Activated naive CD4-positive, alpha-beta T cell treated with anti-CD3 and anti-CD28 coated beads, Interleukin-2, amount 50 U/mL, for 72 hours (primary cell): ENCODE measurements at regions not wholly inside any gene's neighbourhood (a gene's known extent, or its start where the extent isn't known, plus 50 kb on each side); places are given as distances from the start of the nearest gene placed in this dataset.

ENCODE experiments used
- ATAC-seq, 2 donors: fragments of 150-1000 bp; cut with Tn5 transposase; 2 replicates each; pipeline ENCODE4 v1.10.0; 2021; ENCODE audit warnings: mild to moderate bottlenecking in 2 of 2, moderate library complexity in 2 of 2
- DNase-seq, 2 donors: peaks; one replicate each; pipeline ENCODE4 v3.0.0; 2021 to 2022; ENCODE audit warnings: low spot score in 2 of 2
- H3K27ac Mint-ChIP-seq, 2 donors: one replicate each; pipeline ENCODE4 v1.8.0; 2022; ENCODE audit warnings: mild to moderate bottlenecking in 2 of 2, mixed read lengths in 2 of 2
- H3K36me3 Mint-ChIP-seq, 2 donors: one replicate each; pipeline ENCODE4 v1.8.0; 2022; ENCODE audit warnings: mixed read lengths in 2 of 2
- H3K9me3 Mint-ChIP-seq, 2 donors: one replicate each; pipeline ENCODE4 v1.8.0; 2022; ENCODE audit warnings: mixed read lengths in 2 of 2

DNA sequence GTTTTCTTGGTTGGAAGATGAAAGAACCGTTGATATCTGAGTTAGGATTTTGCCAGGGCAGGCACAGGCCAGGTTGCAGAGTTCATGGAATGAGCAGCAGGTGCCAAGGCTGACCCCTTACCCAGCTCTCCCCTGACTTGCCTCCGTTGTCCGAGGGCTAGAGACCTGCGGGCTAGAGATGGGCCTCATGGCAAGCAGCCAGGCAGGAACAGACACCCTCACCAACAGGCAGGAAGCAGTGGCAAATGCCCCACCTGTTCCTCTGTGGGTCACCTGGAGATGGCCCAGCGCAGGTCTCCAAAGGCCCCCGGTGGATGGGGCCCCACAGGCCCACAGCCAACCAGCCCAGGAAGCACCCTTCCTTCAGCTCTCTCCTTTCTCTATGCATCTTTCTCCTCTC, 186.7 kb upstream of the PMEPA1 start:
- Mint-ChIP-seq H3K36me3 (no peaks in the 10 kb centered on the region), H3K9me3 (no peaks in the 10 kb centered on the region), H3K27ac (no peak overlapping the region)
- ATAC-seq (no peak), DNase-seq (peak in 1 of 2 donors; percentile 45)

DNA sequence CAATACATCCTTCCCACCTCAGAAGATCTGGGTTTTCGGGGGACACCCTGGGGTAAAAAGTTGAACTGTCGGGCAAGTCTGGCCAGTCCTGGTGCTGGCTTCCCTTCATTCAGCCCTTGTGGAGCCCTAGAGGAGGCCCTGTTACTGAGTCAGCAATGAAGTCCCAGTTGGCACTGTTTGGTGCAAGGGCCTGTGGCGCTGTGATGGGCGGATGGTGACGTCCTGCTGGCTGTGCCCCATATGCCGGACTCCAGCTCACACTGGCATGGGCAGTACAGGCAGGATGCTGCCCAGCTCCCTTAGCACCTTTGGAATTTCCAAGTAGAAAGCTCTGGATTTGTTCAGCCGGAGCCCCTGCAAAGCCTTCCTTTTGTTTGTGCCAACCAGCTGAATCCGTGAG, 186.2 kb upstream of the PMEPA1 start:
- Mint-ChIP-seq H3K9me3 (no peaks in the 10 kb centered on the region), H3K36me3 (no peaks in the 10 kb centered on the region), H3K27ac (no peak overlapping the region)
- DNase-seq = peak in 1 of 2 donors; percentile 34
- ATAC-seq = no peak

DNA sequence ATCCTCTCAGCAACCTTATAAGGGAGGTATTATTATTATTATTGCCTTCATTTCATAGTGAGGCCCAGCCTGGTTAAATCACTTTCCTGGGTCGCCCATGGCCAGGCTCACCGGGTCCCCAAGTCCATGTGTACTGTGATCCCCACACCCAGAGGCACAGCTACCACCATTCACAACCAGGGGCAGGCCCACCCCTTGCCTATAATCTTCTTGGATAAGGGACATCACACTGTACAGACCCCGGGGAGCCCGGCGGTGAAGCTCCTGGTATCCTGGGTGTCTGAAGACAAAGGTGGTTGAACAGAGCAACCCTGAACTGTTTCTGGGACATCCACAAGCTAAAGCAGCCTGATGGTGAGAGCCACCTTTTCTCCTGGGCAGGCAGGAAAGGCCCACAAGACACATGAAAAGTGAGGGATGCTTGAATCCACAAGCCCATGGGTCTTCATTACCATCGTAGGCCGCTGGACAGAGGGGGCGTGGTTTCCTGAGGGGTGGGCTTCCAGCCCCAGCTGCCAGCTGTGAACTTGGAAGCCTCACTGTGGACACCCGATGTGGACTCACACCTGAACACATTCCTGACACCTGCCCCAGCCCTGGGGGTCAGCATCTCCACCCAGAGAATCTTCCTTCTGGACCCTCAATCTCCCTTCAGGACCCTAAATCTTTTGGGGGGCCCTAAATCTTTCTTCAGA, 185.5 kb upstream of the PMEPA1 start:
- DNase-seq = peak in 1 of 2 donors; percentile 48
- Mint-ChIP-seq H3K27ac (no peak overlapping the region), H3K36me3 (no peaks in the 10 kb centered on the region), H3K9me3 (no peaks in the 10 kb centered on the region)
- ATAC-seq = no peak

DNA sequence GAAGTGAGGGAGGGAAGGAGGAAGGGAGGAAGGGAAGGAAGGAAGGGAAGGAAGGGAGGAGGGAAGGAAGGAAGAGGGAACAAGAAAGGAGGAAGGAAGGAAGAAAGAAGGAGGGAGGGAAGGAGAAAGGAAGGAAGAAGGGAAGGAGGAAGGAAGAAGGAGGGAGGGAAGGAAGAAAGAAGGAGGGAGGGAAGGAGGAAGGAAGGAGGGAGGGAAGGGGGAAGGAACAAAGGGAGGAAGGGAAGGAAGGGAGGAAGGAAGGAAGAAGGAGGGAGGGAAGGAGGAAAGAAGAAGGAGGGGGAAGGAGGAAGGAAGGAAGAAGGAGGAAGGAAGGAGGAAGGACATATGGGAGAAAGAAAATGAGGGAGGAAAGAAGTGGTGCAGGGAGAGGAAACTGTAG, 184.7 kb upstream of the PMEPA1 start:
- DNase-seq = no peak
- Mint-ChIP-seq H3K36me3 (no peaks in the 10 kb centered on the region), H3K9me3 (no peaks in the 10 kb centered on the region), H3K27ac (no peak overlapping the region)
- ATAC-seq = no peak

DNA sequence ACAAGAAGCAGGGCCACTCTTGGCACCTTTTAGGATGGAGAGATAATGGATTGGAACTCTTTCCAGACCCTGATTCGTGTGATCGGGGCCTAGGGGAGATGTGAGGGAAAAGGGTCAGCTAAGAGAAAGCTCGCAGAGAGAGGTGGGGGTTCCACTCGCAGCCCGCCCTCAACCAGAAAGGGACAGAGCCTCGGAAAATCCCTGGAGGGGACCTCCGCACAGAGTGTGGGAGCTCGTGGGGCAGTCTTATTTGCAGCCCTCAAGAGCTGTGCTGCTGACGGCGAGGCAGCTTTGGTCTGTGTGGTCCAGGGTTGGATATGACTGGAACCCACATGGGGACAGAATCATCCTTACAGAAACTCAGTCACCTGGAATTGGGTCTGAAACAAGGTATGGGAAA, 184.3 kb upstream of the PMEPA1 start:
- no peaks in the 10 kb centered on the region for H3K9me3 Mint-ChIP-seq
- no peaks in the 10 kb centered on the region for H3K36me3 Mint-ChIP-seq

DNA sequence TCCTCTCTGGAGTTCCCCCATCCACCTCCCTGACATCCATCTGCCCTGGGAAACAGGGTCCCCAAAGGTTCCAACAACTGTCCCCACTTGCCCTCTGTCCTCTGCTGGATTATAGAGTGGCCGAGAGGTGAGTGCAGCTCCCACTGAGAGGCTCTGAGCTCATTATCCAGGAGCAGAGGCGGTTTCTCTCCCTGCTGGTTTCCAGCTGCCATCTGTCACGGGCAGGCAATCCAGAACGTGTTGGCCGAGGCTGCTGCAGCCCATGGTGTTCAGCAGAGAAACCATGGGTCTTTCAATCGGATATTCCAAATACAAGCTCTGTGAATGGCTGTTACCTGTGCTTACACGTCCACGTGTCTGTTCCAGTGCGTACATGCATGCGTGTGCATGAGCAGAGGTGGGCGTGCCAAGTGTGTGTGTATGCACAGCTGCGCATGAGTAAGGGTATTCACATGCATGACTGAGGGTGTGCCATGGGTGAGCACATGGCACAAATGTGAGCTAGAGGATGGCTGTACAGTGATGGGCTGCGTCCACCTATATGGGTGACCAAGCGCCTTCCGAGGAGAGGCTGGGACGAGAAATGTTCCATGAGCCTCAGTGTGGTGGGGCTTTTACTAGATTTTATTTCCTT, 183.7 kb upstream of the PMEPA1 start:
- Mint-ChIP-seq H3K36me3 (no peaks in the 10 kb centered on the region), H3K27ac (no peak overlapping the region), H3K9me3 (peaks cover 0 to under 1% of the 10 kb centered on the region in 2 donors)
- DNase-seq (peak in 1 of 2 donors; percentile 21), ATAC-seq (no peak)

More for the DNA sequence above, 184.3 kb upstream of the PMEPA1 start:
- no peak overlapping the region for H3K27ac Mint-ChIP-seq
- DNase-seq (peak in 1 of 2 donors; percentile 7), ATAC-seq (no peak)

DNA sequence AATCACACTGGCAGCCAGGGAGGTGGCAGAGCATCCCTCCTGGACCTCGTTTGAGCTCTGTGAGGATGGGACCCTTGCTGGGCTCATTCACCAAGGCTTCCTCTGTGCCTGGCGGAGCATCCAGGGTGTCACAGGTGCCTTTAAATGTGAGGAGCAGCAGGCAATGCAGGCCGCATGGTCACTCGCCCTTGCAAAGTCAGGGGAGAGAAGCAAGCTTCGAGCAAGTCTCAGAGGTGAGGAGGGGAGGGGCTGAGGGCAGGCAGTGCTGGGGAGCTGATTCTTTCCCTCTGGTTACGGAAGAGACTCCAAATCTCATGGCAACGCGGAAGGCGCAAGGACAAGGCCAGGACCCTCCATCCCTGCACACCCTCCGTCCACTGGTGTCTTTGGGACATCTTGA, 182.7 kb upstream of the PMEPA1 start:
- Mint-ChIP-seq H3K36me3 (no peaks in the 10 kb centered on the region), H3K9me3 (peaks cover 0 to 5% of the 10 kb centered on the region in 2 donors), H3K27ac (no peak overlapping the region)
- DNase-seq (peak in 1 of 2 donors; percentile 30), ATAC-seq (no peak)

DNA sequence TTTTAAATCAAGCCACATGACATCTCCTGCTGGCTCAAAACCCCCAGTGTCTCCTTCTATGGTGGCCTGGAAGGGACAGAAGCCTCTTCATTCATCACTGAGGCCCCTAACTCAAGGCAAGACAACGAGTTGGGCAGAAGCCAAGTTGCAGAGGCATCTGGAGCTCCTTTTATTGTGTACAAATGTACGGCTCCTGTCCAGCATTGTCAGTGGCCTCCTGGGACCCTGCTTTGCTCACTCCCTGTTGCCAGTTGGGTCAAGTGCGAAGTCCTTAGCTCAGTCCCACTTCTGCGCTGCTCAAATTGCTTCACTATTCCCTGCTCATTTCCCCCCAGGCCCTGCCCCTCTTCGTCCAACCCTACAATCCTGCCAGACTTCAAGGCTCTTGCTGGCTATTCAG, 181.2 kb upstream of the PMEPA1 start:
- Mint-ChIP-seq H3K36me3 (no peaks in the 10 kb centered on the region), H3K27ac (no peak overlapping the region), H3K9me3 (peaks cover 0 to 5% of the 10 kb centered on the region in 2 donors)
- ATAC-seq = no peak
- peak in 1 of 2 donors; percentile 6 for DNase-seq

DNA sequence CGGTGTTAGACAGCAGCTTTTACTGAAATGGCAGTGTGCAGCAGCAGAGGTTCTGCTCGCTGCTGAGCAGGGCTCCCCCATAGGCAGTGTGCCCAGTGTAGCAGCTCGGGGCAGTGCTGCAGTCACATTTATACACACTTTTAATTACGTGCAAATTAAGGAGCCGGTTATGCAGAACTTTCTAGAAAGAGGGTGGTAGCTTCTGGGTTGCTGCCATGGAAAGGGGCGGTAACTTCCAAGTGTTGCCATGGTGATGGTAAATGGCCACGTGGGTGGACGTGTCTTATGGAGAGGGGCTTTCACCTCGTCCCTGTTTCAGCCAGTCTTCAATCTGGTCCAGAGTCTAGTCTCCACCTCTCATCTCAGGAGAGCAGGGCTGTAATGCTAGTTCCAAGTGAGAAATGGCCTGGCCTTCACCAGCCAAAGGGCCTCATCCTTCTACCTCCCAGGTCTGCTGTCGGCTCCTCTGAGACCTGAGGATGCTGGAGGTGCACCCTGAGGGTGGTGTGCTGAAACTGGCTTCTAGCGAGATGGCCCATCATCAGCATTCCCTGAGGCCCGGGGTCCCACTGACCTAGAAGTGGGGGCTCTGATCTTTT, 180.5 kb upstream of the PMEPA1 start:
- no peak for ATAC-seq
- H3K9me3 Mint-ChIP-seq = peaks cover 0 to 5% of the 10 kb centered on the region in 2 donors
- no peaks in the 10 kb centered on the region for H3K36me3 Mint-ChIP-seq
- peak in 1 of 2 donors; percentile 16 for DNase-seq
- no peak overlapping the region for H3K27ac Mint-ChIP-seq

DNA sequence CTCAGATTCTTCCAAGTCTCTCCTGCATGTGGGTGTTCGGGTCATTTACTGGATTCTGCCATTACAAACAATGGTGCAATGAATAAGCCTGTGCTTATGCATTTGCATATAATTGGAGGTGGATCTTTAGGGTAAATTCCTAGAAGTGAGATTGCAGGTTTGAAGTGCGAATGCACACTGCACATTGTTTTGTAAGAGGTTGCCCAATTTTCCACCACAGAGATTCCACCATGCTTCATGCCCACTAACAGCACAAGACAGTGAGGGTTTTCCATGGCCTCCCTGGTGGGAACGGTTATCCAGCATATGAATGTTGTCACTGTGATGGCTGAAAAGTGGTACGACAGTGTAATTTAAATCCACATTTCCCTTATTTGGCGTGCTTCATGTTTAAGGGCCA, 178.8 kb upstream of the PMEPA1 start:
- Mint-ChIP-seq H3K36me3 (no peaks in the 10 kb centered on the region), H3K27ac (no peak overlapping the region)

DNA sequence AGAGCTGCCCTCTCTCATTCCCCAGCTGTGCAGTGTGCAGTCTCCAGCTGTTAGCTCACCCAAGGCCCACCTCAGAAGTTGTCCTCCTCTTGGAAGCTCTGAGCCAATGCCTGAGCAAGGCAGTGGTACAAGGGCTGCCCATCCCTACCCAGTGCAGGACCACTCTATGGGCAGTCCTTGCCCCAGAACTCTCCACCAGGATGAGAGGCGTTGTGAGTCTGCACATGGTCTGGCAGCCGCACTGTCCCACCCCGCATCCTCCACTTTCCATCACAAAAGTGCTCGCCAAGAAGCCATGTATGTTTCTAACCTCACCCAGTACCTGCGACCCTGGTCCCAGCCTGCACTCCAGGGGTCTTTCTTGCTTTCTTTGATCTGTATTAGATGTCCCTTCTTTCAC, 175.1 kb upstream of the PMEPA1 start:
- Mint-ChIP-seq H3K27ac (no peak overlapping the region), H3K36me3 (no peaks in the 10 kb centered on the region)
- no peak for ATAC-seq

More for the DNA sequence above, 178.8 kb upstream of the PMEPA1 start:
- ATAC-seq = no peak
- no peak for DNase-seq
- H3K9me3 Mint-ChIP-seq = peaks cover 0 to 5% of the 10 kb centered on the region in 2 donors

DNA sequence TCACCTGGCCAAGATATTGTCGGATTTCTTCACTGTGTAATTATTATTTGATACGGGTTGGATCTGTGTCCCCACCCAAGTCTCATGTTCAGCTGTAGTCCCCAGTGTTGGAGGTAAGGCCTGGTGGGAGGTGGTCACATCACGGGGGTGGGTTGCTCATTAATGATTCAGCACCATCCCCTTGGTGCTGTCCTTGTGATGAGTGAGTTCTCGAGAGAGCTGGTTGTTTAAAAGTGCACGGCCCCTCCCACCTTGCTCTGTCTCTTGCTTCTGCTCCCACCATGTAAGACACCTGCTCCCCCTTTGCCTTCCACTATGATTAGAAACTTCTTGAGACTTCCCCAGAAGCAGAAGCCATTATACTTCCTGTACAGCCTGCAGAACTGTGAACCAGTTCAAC, 173.9 kb upstream of the PMEPA1 start:
- DNase-seq (no peak), ATAC-seq (no peak)
- no peaks in the 10 kb centered on the region for H3K36me3 Mint-ChIP-seq
- no peak overlapping the region for H3K27ac Mint-ChIP-seq
- peaks cover 0 to 5% of the 10 kb centered on the region in 2 donors for H3K9me3 Mint-ChIP-seq

More for the DNA sequence above, 175.1 kb upstream of the PMEPA1 start:
- peaks cover 0 to 5% of the 10 kb centered on the region in 2 donors for H3K9me3 Mint-ChIP-seq
- no peak for DNase-seq

DNA sequence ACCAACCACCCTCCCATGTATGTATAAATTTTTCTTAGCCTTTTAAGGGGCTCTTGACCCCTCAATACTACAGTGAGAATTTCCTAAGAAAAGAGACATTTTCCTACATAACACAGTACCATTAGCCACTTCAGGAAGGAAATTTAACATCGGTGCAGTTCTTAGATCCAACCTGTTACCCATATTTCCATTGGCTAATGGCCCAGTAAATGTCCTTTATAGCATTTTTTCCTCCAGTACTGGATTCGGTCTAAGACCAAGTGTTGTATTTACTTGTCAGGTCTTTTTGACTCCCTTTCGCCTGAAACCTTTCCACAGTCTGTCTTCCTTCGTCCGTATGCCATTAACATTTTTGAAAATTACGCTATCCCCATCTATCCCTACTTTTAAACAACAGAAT, 173.4 kb upstream of the PMEPA1 start:
- ATAC-seq (no peak), DNase-seq (no peak)
- Mint-ChIP-seq H3K36me3 (no peaks in the 10 kb centered on the region), H3K9me3 (peaks cover 0 to 2% of the 10 kb centered on the region in 2 donors), H3K27ac (no peak overlapping the region)

DNA sequence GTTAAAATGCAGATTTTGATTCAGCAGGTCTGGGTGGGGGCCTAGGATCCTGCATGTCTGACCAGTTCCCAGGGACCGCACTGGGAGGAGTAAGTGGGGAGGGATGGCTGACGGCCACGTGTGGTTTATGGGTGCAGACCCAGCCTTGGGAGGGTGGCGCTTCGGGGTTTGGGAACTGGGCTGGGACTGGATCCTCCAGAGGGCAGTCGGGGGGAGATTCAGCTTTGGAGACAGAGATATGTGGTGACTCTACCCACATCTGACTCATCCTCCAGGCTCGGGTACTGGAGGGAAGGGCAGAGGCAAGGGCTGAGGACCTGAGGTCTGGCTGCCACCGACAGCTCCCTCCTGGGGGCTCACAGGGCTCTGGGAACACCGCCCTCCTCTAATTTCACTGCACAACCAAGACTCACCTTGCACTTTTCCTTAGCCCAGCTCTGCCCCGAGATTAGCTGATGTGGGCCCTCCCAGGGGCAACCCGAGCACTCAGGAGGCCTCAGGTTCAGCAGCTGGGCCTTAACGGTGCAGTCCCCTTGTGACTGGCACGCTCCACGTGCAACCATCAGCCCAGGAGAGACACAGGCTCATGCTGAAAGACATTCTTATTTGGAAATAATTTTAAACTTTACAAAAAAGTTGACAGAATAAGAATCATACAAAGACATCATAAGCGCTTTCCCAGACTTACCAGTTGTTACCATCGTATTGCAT, 172.8 kb upstream of the PMEPA1 start:
- Mint-ChIP-seq H3K9me3 (no peaks in the 10 kb centered on the region), H3K36me3 (no peaks in the 10 kb centered on the region), H3K27ac (peak overlapping the region in 1 of 2 donors; percentile 33)
- ATAC-seq (no peak), DNase-seq (no peak)

DNA sequence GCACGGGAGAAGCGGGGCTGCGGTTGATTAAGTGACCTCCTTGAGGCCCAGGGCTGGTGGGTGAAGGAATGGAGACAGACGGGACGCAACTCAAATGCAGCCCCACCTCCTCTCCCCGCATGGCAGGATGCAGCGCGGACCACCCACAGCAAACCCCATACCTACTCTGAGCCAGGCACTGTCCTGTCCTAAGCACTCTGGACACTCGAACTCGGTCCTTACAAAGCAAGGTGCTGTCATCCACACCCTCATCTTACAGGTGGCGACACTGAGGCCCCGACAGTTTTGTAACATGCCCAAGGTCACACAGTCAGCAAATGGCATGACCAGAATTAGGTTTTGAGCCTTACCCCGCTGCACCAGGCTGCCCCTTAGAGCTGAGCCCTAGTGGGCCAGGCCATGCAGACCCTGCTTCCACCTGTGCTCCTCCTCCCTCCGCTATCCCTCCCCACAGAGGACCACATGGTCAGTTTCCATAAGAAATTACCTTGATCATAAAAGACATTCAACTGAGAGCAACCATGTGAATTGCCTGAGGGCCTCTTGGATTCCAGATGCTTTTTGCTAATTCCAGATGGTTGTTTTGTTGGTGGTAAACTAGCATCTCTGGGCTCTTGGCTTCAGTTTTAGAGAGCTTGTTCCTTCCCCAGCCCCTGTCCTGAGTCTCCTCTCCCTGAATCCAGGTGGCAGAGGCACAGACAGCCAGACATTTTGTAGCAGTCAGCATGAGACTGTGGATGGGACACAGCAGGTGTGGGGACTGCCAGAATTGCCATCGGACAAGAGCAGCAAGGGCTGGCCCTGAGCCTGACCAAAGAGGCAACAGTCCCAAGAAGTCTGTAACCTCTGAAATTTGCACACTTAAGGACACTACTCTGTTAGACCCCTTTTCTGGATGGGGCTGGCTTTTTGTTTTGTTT, 171.9 kb upstream of the PMEPA1 start:
- Mint-ChIP-seq H3K36me3 (no peaks in the 10 kb centered on the region), H3K27ac (peak overlapping the region in 1 of 2 donors; percentile 33), H3K9me3 (no peaks in the 10 kb centered on the region)
- ATAC-seq (no peak), DNase-seq (no peak)

DNA sequence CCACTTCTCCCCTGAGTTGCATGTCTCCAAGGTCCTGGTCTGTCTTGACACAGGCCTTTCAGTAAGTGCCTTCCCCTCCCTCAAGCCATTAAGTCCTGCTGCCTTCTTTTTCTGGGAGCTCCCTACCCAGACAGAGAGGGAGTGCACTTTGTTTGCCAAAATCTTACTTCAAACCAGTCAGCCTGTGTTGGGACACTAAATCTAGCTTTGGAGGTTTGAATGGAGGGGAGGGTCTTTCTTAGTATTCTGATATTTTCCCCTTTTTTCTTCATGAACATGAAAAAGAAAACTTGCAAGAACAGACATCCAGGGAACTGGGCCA, 170.7 kb upstream of the PMEPA1 start:
- Mint-ChIP-seq H3K9me3 (no peaks in the 10 kb centered on the region), H3K27ac (no peak overlapping the region), H3K36me3 (no peaks in the 10 kb centered on the region)
- ATAC-seq (no peak), DNase-seq (no peak)
